GM20000 (cell line): ENCODE measurements at regions not wholly inside any gene's neighbourhood (a gene's known extent, or its start where the extent isn't known, plus 50 kb on each side); places are given as distances from the start of the nearest gene placed in this dataset.

Experiments
- DNase-seq: peaks from one replicate; pipeline ENCODE4 v3.0.0; 2012; ENCODE audit warnings: low spot score
- CTCF ChIP-seq: IDR thresholded peaks from 2 replicates; pipeline ENCODE4 v1.5.1; 2012; ENCODE audit warnings: mild to moderate bottlenecking, control low read depth; ENCODE audit errors: extremely low read depth, missing control alignments

- TF ChIP-seq CTCF = no peak
- DNase-seq = no peak
Observed at GRCh38 chr2:12107321-12107720, 360.9 kb downstream of the LPIN1 start.

DNA sequence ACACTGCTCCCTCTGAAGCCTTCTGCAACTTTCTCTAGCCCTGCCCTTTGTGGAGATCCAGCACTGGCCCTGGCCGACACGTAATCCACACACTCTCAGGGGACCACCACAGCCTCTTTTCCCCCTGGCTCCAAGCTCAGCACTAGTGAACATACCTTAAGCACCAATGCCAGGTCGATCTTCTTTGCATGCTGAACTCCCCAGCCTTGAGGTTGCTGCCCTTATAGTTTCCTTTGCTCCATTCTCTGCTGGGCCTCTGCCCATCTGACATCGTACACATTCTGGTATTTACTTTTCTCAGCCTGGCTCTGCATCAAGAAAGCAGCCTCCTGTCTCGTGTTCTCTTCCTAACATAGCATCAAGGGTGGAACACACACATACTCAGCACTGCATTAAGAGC, 361.5 kb downstream of the LPIN1 start:
- no peak for DNase-seq

DNA sequence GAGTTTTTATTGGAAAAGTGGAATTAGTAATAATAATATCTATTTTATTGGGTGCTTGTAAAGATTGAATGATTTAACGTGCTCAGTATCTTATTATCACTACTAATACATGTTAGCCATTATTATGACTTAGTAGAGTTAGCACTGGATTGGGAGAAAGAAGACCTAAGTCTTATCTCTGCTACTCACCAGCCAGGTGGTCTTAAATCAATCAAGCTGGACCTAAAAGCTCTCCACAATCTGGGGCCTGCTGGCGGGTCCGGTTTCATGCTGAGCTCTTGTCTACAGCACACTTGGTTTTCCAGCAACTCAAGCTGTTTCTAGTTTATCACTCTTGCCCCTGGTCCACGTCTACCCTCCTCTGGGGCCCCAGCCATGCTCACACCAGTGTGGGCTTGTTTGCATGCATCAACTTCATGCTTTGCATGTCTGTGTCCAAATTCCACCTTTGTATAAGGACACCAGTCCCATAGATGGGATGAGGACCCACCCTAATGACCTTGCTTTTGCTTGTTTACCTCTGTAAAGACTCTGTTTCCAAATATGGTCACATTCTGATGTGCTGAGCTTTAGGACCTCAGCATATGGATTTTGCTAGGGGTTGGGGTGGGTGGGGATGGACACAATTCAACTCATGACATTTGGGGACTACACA, 363.1 kb downstream of the LPIN1 start:
- no peak for DNase-seq
- TF ChIP-seq CTCF = no peak

More for the DNA sequence above, 361.5 kb downstream of the LPIN1 start:
- TF ChIP-seq CTCF = no peak

DNA sequence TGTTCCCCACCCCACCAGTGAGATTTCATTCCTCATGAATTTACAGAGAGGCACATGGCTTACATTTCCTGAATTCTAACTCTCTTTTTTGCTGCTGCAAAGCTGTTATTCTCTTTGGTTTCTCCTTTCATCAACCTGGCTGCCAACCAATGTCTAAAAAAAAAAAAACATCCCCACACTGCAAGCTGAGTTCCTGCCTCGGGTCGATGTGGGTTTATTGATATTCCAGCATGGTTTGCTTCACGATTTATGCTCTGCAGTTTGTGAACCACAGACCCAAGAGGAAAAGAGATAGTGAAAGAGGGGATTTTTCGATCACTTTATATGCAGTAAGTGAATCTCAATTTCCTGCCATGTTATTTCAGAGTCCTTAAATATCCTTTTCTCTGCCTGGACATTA, 363.6 kb downstream of the LPIN1 start:
- TF ChIP-seq CTCF = no peak
- DNase-seq = no peak

DNA sequence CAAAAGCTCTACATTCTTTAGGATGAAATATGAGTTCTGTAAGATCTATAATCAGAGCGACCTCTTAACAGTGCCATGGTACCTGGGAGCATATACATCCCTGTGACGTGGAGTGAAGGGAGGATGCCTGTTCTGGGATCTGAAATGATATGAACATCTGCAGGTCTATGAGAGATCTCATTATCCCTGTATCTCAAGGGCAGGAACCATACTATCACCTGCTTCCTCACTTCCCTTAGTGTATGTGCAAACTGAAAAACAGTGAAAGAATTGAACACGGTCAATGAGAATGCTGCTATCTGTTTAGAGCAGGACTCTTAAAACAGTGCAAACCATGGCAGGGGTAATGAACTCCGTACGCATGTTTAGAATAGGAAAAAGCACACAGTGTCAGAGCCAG, 364.0 kb downstream of the LPIN1 start:
- DNase-seq = no peak
- TF ChIP-seq CTCF = no peak

GRCh38 chr2:12113412-12113811, 367.0 kb downstream of the LPIN1 start:
- DNase-seq = no peak
- TF ChIP-seq CTCF = no peak

- TF ChIP-seq CTCF = no peak
- no peak for DNase-seq
Observed at GRCh38 chr2:12114816-12115215, 368.4 kb downstream of the LPIN1 start.
